CD4-positive, alpha-beta T cell (primary cell): ENCODE measurements at regions not wholly inside any gene's neighbourhood (a gene's known extent, or its start where the extent isn't known, plus 50 kb on each side); places are given as distances from the start of the nearest gene placed in this dataset.

Experiments
- ATAC-seq: fragments of 200-7000 bp; cut with Tn5 transposase; one replicate; pipeline ENCODE4 v1.10.0; 2022; ENCODE audit warnings: mild to moderate bottlenecking; ENCODE audit not compliant: poor library complexity
- CTCF ChIA-PET: fragments of 350-600 bp; sonication (Branson Sonifier 250); formaldehyde crosslinking; loops from one replicate; lab custom pipeline; 2021; ENCODE audit warnings: antibody characterized with exemption, inconsistent platforms; lab: Charles Lee
- POLR2A ChIA-PET: fragments of 350-600 bp; sonication (Branson Sonifier 250); formaldehyde crosslinking; loops from one replicate; lab custom pipeline; 2021; ENCODE audit warnings: antibody characterized with exemption, inconsistent platforms; lab: Charles Lee
- DNase-seq, 14 experiments: peaks; one replicate each; pipeline ENCODE4 v3.0.0-alpha.2; 2013 to 2020; ENCODE audit warnings: mixed read lengths in 2 of 14
- H3K27ac ChIP-seq, 2 donors: one replicate each; pipeline versions ENCODE4 v1.5.1 to v1.7.0; 2013; ENCODE audit warnings: low read length in 2 of 2, low read depth in 1 of 2, mild to moderate bottlenecking in 1 of 2
- H3K27me3 ChIP-seq, 2 experiments: 1 replicate in 1 of 2; 2 replicates in 1 of 2; pipeline versions ENCODE4 v1.6.1 to v1.7.0; 2013; ENCODE audit warnings: low read length in 2 of 2, control low read depth in 1 of 2, mild to moderate bottlenecking in 1 of 2, moderate library complexity in 1 of 2; ENCODE audit not compliant: insufficient read depth in 2 of 2, control insufficient read depth in 1 of 2
- H3K36me3 ChIP-seq: one replicate; pipeline ENCODE4 v1.6.1; 2013; ENCODE audit warnings: low read length, control low read depth; ENCODE audit not compliant: insufficient read depth
- H3K4me1 ChIP-seq: one replicate; pipeline ENCODE4 v1.6.1; 2013; ENCODE audit warnings: low read length, control low read depth; ENCODE audit not compliant: insufficient read depth
- H3K4me3 ChIP-seq: one replicate; pipeline ENCODE4 v1.5.1; 2013; ENCODE audit warnings: mild to moderate bottlenecking, low read length, moderate library complexity
- H3K9me3 ChIP-seq, 2 experiments: 1 replicate in 1 of 2; 2 replicates in 1 of 2; pipeline versions ENCODE4 v1.6.1 to v1.7.0; 2013; ENCODE audit warnings: low read length in 2 of 2, mild to moderate bottlenecking in 2 of 2, control low read depth in 1 of 2, moderate library complexity in 1 of 2; ENCODE audit not compliant: control insufficient read depth in 1 of 2, insufficient read depth in 1 of 2
- H3K27ac Mint-ChIP-seq: one replicate; pipeline ENCODE4 v1.8.0; 2020; ENCODE audit warnings: mixed read lengths
- H3K27me3 Mint-ChIP-seq: one replicate; pipeline ENCODE4 v1.8.0; 2021; ENCODE audit warnings: mixed read lengths
- H3K36me3 Mint-ChIP-seq: one replicate; pipeline ENCODE4 v1.8.0; 2021; ENCODE audit warnings: low read depth, mixed read lengths
- H3K4me1 Mint-ChIP-seq: one replicate; pipeline ENCODE4 v1.8.0; 2021; ENCODE audit warnings: low read depth, mixed read lengths
- H3K4me3 Mint-ChIP-seq: one replicate; pipeline ENCODE4 v1.8.0; 2020; ENCODE audit warnings: mild to moderate bottlenecking, mixed read lengths
- H3K9me3 Mint-ChIP-seq: one replicate; pipeline ENCODE4 v1.8.0; 2020; ENCODE audit warnings: mixed read lengths
- intact Hi-C, 2 experiments: fragments of 100-400 bp; cut with DNase I in 1 of 2; cut with micrococcal nuclease in 1 of 2; formaldehyde crosslinking; loops; one replicate each; pipeline versions ENCODE4 v1.15.1 to v1.9.0; 2023 to 2025; cut with DNase I, micrococcal nuclease
- TF ChIP-seq, protein P1 (sequence below): fragments of 200-600 bp; IDR thresholded peaks from one replicate; pipeline ENCODE4 v1.8.0; 2022; ENCODE audit warnings: antibody characterized with exemption, mild to moderate bottlenecking

DNA sequence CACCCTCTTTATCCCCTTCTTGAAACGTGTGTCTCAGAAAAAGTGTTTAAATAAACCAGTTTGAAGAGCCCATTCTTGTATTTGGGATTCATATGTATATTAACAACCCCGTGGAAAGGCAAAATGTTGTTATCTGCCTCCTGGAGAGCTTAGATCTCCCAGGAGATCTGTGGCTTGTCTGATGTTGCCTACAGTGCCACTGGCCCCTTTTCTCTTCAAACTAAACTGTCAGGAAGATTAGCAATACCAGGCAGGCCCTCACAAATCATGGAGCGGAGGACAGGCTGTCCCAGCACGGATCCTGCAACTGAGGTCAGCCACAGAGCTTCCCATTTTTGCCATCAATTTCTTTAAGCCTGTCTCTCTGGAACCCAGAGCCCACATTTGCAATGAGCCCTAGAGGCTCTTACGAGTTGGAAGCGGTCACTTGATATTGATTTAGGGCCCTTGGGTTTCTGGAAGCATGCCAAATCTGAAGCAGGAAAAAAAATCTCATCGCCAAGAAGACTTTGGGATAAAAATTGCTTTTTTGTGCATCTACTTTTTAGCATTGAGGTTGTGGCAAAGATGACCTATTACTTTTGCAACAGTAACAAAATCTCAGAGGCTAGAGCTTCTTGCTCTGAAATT, 234.1 kb downstream of the OPA1 start:
- CTCF ChIA-PET, result no interaction called here

DNA sequence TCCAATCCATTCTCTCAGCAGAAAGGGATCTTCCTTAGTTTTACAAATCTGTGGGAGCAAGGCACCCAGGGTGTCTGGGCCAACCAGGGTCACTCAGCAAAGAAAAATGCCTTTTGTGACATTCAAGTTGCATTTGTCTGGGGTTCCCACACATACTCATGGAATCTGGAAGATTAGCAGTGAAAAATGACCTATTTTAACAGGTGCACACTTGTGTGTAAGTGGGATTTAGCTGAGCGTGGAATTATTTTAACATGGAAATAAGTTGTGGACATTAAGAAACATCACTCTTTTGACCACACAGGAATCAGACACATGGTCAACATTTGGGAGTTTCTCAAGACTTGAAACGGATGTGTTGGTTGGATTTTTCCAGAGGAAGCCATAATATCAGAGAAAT, 234.9 kb downstream of the OPA1 start:
- H3K4me3 ChIP-seq, result no peak overlapping the region
- ChIA-PET POLR2A (no interaction called here), CTCF (no interaction called here)
- DNase-seq (no peak), ATAC-seq (no peak)
- H3K27me3 Mint-ChIP-seq, result peaks cover under 1% of the 10 kb centered on the region
- H3K36me3 Mint-ChIP-seq, result no peaks in the 10 kb centered on the region
- H3K36me3 ChIP-seq, result no peaks in the 10 kb centered on the region
- TF ChIP-seq, protein P1, sequence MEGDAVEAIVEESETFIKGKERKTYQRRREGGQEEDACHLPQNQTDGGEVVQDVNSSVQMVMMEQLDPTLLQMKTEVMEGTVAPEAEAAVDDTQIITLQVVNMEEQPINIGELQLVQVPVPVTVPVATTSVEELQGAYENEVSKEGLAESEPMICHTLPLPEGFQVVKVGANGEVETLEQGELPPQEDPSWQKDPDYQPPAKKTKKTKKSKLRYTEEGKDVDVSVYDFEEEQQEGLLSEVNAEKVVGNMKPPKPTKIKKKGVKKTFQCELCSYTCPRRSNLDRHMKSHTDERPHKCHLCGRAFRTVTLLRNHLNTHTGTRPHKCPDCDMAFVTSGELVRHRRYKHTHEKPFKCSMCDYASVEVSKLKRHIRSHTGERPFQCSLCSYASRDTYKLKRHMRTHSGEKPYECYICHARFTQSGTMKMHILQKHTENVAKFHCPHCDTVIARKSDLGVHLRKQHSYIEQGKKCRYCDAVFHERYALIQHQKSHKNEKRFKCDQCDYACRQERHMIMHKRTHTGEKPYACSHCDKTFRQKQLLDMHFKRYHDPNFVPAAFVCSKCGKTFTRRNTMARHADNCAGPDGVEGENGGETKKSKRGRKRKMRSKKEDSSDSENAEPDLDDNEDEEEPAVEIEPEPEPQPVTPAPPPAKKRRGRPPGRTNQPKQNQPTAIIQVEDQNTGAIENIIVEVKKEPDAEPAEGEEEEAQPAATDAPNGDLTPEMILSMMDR, result no peak
- no peaks in the 10 kb centered on the region for H3K9me3 Mint-ChIP-seq
- no peaks in the 10 kb centered on the region for H3K4me1 ChIP-seq
- intact Hi-C loops, result no loop called here
- H3K27me3 ChIP-seq, result no peaks in the 10 kb centered on the region
- peaks cover 0 to 4% of the 10 kb centered on the region in 2 experiments for H3K9me3 ChIP-seq
- no peak overlapping the region for H3K4me3 Mint-ChIP-seq
- no peak overlapping the region for H3K27ac ChIP-seq
- H3K4me1 Mint-ChIP-seq, result no peaks in the 10 kb centered on the region
- H3K27ac Mint-ChIP-seq, result no peak overlapping the region

More for the DNA sequence above, 234.1 kb downstream of the OPA1 start:
- Mint-ChIP-seq H3K4me3 (no peak overlapping the region), H3K4me1 (no peaks in the 10 kb centered on the region), H3K9me3 (no peaks in the 10 kb centered on the region), H3K27ac (no peak overlapping the region), H3K27me3 (peaks cover 6% of the 10 kb centered on the region), H3K36me3 (no peaks in the 10 kb centered on the region)
- TF ChIP-seq, protein P1, result no peak
- peaks cover 0 to 4% of the 10 kb centered on the region in 2 experiments for H3K9me3 ChIP-seq
- POLR2A ChIA-PET, result no interaction called here
- no peak for DNase-seq
- intact Hi-C loops, result no loop called here
- H3K27ac ChIP-seq, result no peak overlapping the region
- H3K27me3 ChIP-seq, result no peaks in the 10 kb centered on the region
- ATAC-seq, result no peak
- H3K4me1 ChIP-seq, result no peaks in the 10 kb centered on the region
- H3K4me3 ChIP-seq, result no peak overlapping the region
- no peaks in the 10 kb centered on the region for H3K36me3 ChIP-seq

DNA sequence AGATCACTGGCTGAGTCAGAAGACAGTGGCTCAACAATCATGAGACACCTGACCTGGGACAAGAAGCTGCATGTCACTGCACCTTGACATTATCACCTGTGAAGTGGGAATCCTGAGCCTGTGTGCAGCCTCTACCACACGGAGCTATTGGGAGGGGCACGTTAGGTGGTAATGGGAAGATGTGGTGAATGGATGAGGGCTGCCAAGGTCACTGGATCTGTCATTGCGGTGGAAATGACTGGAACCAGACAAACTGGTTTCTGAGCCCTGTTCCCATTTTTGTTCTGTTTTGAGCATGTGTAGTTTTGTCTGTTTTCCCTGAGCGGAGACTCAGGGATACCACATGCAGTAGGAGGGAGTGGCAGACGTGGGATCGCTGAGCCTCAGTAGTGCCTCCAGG, 235.5 kb downstream of the OPA1 start:
- ATAC-seq (no peak), DNase-seq (no peak)
- Histone ChIP-seq H3K9me3 (peaks cover 0 to 4% of the 10 kb centered on the region in 2 experiments), H3K36me3 (no peaks in the 10 kb centered on the region), H3K4me3 (no peak overlapping the region), H3K27me3 (no peaks in the 10 kb centered on the region), H3K4me1 (no peaks in the 10 kb centered on the region), H3K27ac (no peak overlapping the region)
- Mint-ChIP-seq H3K4me1 (no peaks in the 10 kb centered on the region), H3K36me3 (no peaks in the 10 kb centered on the region), H3K27me3 (peaks cover 2% of the 10 kb centered on the region), H3K9me3 (no peaks in the 10 kb centered on the region), H3K27ac (no peak overlapping the region), H3K4me3 (no peak overlapping the region)
- ChIA-PET POLR2A (no interaction called here), CTCF (no interaction called here)
- TF ChIP-seq, protein P1, result no peak
- intact Hi-C loops, result no loop called here
